Natural killer cell treated with Interleukin-12 subunit alpha and Interleukin-12 subunit beta and Interleukin-15 and Interleukin-18, amount 100 ng/mL, for 72 hours (primary cell): ENCODE measurements at regions not wholly inside any gene's neighbourhood (a gene's known extent, or its start where the extent isn't known, plus 50 kb on each side); places are given as distances from the start of the nearest gene placed in this dataset.
A peak's percentile ranks its signal among the peaks of the same experiment; 100 is the strongest.

ENCODE experiments used
- ATAC-seq, 2 donors: fragments of 150-1000 bp; cut with Tn5 transposase in 1 of 2; sonication (Bioruptor Pico), chemical (Tn5 transposase) in 1 of 2; 2 replicates each; pipeline ENCODE4 v1.10.0; 2021
- DNase-seq: peaks from one replicate; pipeline ENCODE4 v3.0.0; 2022; ENCODE audit warnings: low spot score
- H3K27ac Mint-ChIP-seq, 2 donors: 1 replicate in 1 of 2; 2 replicates in 1 of 2; pipeline ENCODE4 v1.8.0; 2022; ENCODE audit warnings: mixed read lengths in 2 of 2, mild to moderate bottlenecking in 1 of 2, moderate library complexity in 1 of 2
- H3K27me3 Mint-ChIP-seq, 2 donors: 1 replicate in 1 of 2; 2 replicates in 1 of 2; pipeline ENCODE4 v1.8.0; 2022; ENCODE audit warnings: mixed read lengths in 2 of 2
- H3K36me3 Mint-ChIP-seq: one replicate; pipeline ENCODE4 v1.8.0; 2022; ENCODE audit warnings: mixed read lengths
- H3K4me1 Mint-ChIP-seq, 2 donors: 1 replicate in 1 of 2; 2 replicates in 1 of 2; pipeline ENCODE4 v1.8.0; 2022; ENCODE audit warnings: low read depth in 2 of 2, mixed read lengths in 2 of 2, mild to moderate bottlenecking in 1 of 2
- H3K4me3 Mint-ChIP-seq: one replicate; pipeline ENCODE4 v1.8.0; 2022; ENCODE audit warnings: mixed read lengths
- H3K9me3 Mint-ChIP-seq: 2 replicates; pipeline ENCODE4 v1.8.0; 2022; ENCODE audit warnings: mixed read lengths

- Mint-ChIP-seq H3K27ac (no peak overlapping the region), H3K4me1 (no peaks in the 10 kb centered on the region), H3K9me3 (no peaks in the 10 kb centered on the region), H3K27me3 (peaks cover 31 to 41% of the 10 kb centered on the region in 2 donors), H3K36me3 (no peaks in the 10 kb centered on the region), H3K4me3 (no peak overlapping the region)
- ATAC-seq (no peak), DNase-seq (no peak)
These were observed 60.6 kb upstream of the AMPD3 start for GRCh38 chr11:10394229-10395101.

- no peak for ATAC-seq
- Mint-ChIP-seq H3K27ac (no peak overlapping the region), H3K36me3 (no peaks in the 10 kb centered on the region), H3K4me3 (no peak overlapping the region), H3K27me3 (peaks cover 23 to 32% of the 10 kb centered on the region in 2 donors), H3K9me3 (no peaks in the 10 kb centered on the region), H3K4me1 (no peaks in the 10 kb centered on the region)
- no peak for DNase-seq
These were observed 59.7 kb upstream of the AMPD3 start for GRCh38 chr11:10395166-10395897.

GRCh38 chr11:10396771-10397170 lies 58.3 kb upstream of the AMPD3 start:
- no peak overlapping the region for H3K27ac Mint-ChIP-seq

GRCh38 chr11:10397226-10397987 lies 57.7 kb upstream of the AMPD3 start:
- ATAC-seq (no peak), DNase-seq (no peak)
- Mint-ChIP-seq H3K9me3 (no peaks in the 10 kb centered on the region), H3K27me3 (peaks cover 13 to 23% of the 10 kb centered on the region in 2 donors), H3K36me3 (no peaks in the 10 kb centered on the region), H3K27ac (no peak overlapping the region), H3K4me1 (no peaks in the 10 kb centered on the region), H3K4me3 (no peak overlapping the region)

More at GRCh38 chr11:10396771-10397170, 58.3 kb upstream of the AMPD3 start:
- H3K4me1 Mint-ChIP-seq = no peaks in the 10 kb centered on the region
- no peak for DNase-seq
- H3K4me3 Mint-ChIP-seq = no peak overlapping the region
- H3K9me3 Mint-ChIP-seq = no peaks in the 10 kb centered on the region
- H3K27me3 Mint-ChIP-seq = peaks cover 15 to 23% of the 10 kb centered on the region in 2 donors
- no peak for ATAC-seq
- H3K36me3 Mint-ChIP-seq = no peaks in the 10 kb centered on the region

- Mint-ChIP-seq H3K27me3 (peaks cover 7 to 14% of the 10 kb centered on the region in 2 donors), H3K4me1 (no peaks in the 10 kb centered on the region)
These were observed 56.5 kb upstream of the AMPD3 start for GRCh38 chr11:10398525-10398924.

GRCh38 chr11:10400856-10401255 lies 54.2 kb upstream of the AMPD3 start:
- DNase-seq (no peak), ATAC-seq (no peak)
- H3K9me3 Mint-ChIP-seq = no peaks in the 10 kb centered on the region
- H3K4me3 Mint-ChIP-seq = no peak overlapping the region
- H3K36me3 Mint-ChIP-seq = no peaks in the 10 kb centered on the region
- H3K27me3 Mint-ChIP-seq = peaks cover 6 to 7% of the 10 kb centered on the region in 2 donors
- H3K4me1 Mint-ChIP-seq = peaks cover 0 to 2% of the 10 kb centered on the region in 2 donors
- no peak overlapping the region for H3K27ac Mint-ChIP-seq

More at GRCh38 chr11:10398525-10398924, 56.5 kb upstream of the AMPD3 start:
- DNase-seq (no peak), ATAC-seq (peak in 1 of 2 donors; percentile 40)
- Mint-ChIP-seq H3K9me3 (no peaks in the 10 kb centered on the region), H3K4me3 (no peak overlapping the region), H3K36me3 (no peaks in the 10 kb centered on the region), H3K27ac (no peak overlapping the region)

- H3K4me1 Mint-ChIP-seq = peaks cover 0 to 5% of the 10 kb centered on the region in 2 donors
- no peaks in the 10 kb centered on the region for H3K9me3 Mint-ChIP-seq
- peaks cover 6 to 7% of the 10 kb centered on the region in 2 donors for H3K27me3 Mint-ChIP-seq
- H3K36me3 Mint-ChIP-seq = no peaks in the 10 kb centered on the region
- ATAC-seq = no peak
- no peak for DNase-seq
- no peak overlapping the region for H3K4me3 Mint-ChIP-seq
- H3K27ac Mint-ChIP-seq = no peak overlapping the region
These were observed 53.8 kb upstream of the AMPD3 start for GRCh38 chr11:10401256-10401655.

- no peak overlapping the region for H3K4me3 Mint-ChIP-seq
- H3K36me3 Mint-ChIP-seq = no peaks in the 10 kb centered on the region
- DNase-seq (no peak), ATAC-seq (no peak)
- peaks cover 0 to 6% of the 10 kb centered on the region in 2 donors for H3K4me1 Mint-ChIP-seq
- H3K9me3 Mint-ChIP-seq = no peaks in the 10 kb centered on the region
- H3K27me3 Mint-ChIP-seq = peaks cover 6 to 7% of the 10 kb centered on the region in 2 donors
- no peak overlapping the region for H3K27ac Mint-ChIP-seq
These were observed 53.2 kb upstream of the AMPD3 start for GRCh38 chr11:10401696-10402392.
